SK-N-SH treated with all-trans-retinoic acid at 6 μM for 48 hours (cell line): ENCODE measurements at regions not wholly inside any gene's neighbourhood (a gene's known extent, or its start where the extent isn't known, plus 50 kb on each side); places are given as distances from the start of the nearest gene placed in this dataset.

Source experiments
- ARNTL ChIP-seq: fragments of 450-650 bp; formaldehyde crosslinking; IDR thresholded peaks from 2 replicates; pipeline ENCODE4 v1.5.0; 2020; ENCODE audit warnings: low read depth, mild to moderate bottlenecking, moderate library complexity, borderline replicate concordance
- CREB5 ChIP-seq: fragments of 250-450 bp; sonication (Bioruptor Pico); IDR thresholded peaks from 2 replicates; pipeline ENCODE4 v1.5.1; 2020; ENCODE audit warnings: low read depth, mild to moderate bottlenecking, moderate library complexity
- CSRNP3 ChIP-seq: fragments of 250-450 bp; sonication (Bioruptor Pico); IDR thresholded peaks from 2 replicates; pipeline ENCODE4 v1.5.1; 2021; ENCODE audit warnings: mild to moderate bottlenecking, moderate library complexity
- ESRRG ChIP-seq: fragments of 250-450 bp; sonication (Bioruptor Pico); IDR thresholded peaks from 2 replicates; pipeline ENCODE4 v1.6.1; 2021; ENCODE audit warnings: mild to moderate bottlenecking
- PATZ1 ChIP-seq: fragments of 250-450 bp; sonication (Bioruptor Pico); IDR thresholded peaks from 2 replicates; pipeline ENCODE4 v1.8.0; 2020; ENCODE audit warnings: mild to moderate bottlenecking, moderate library complexity, borderline replicate concordance
- POU6F1 ChIP-seq: fragments of 250-450 bp; sonication (Bioruptor Pico); IDR thresholded peaks from 2 replicates; pipeline ENCODE4 v1.8.0; 2021; ENCODE audit warnings: low read depth, mild to moderate bottlenecking, moderate library complexity, borderline replicate concordance
- PPARA ChIP-seq: fragments of 250-450 bp; sonication (Bioruptor Pico); IDR thresholded peaks from 2 replicates; pipeline ENCODE4 v1.5.0; 2020; ENCODE audit warnings: mild to moderate bottlenecking, borderline replicate concordance
- RARB ChIP-seq: fragments of 250-450 bp; sonication (Bioruptor Pico); IDR thresholded peaks from 2 replicates; pipeline ENCODE4 v1.8.0; 2021; ENCODE audit warnings: mild to moderate bottlenecking, moderate library complexity
- TCF4 ChIP-seq: fragments of 250-450 bp; sonication (Bioruptor Pico); IDR thresholded peaks from 2 replicates; pipeline ENCODE4 v1.8.0; 2021; ENCODE audit warnings: mild to moderate bottlenecking, moderate library complexity, borderline replicate concordance
- ZFP3 ChIP-seq: fragments of 250-450 bp; sonication (Bioruptor Pico); IDR thresholded peaks from 2 replicates; pipeline ENCODE4 v1.5.0; 2020; ENCODE audit warnings: mild to moderate bottlenecking, moderate library complexity
- ZNF8 ChIP-seq: fragments of 450-650 bp; formaldehyde crosslinking; IDR thresholded peaks from 2 replicates; pipeline ENCODE4 v1.5.0; 2020; ENCODE audit warnings: mild to moderate bottlenecking, moderate library complexity

- TF ChIP-seq ZFP3 (no peak), CREB5 (no peak), PPARA (no peak), CSRNP3 (no peak), PATZ1 (CRISPR knock-in tag) (no peak), ARNTL (CRISPR knock-in tag) (no peak), RARB (no peak), ESRRG (CRISPR knock-in tag) (no peak), TCF4 (CRISPR knock-in tag) (no peak), POU6F1 (CRISPR knock-in tag) (no peak), ZNF8 (CRISPR knock-in tag) (no peak)
These were observed 159.7 kb upstream of the GLI2 start for GRCh38 chr2:120575966-120576365.
